OCI-LY7 (cell line): ENCODE measurements at regions not wholly inside any gene's neighbourhood (a gene's known extent, or its start where the extent isn't known, plus 50 kb on each side); places are given as distances from the start of the nearest gene placed in this dataset.

ENCODE experiments used
- BruUV-seq: library from RNA; stranded (reverse); fragments of 400-500 nt; replicated peaks from 2 replicates; lab custom pipeline; 2021; lab: Mats Ljungman, UMichigan
- CTCF ChIA-PET: fragments of 300-600 bp; sonication (Branson Sonifier 250); formaldehyde crosslinking; loops from one replicate; lab custom pipeline; 2022; ENCODE audit warnings: antibody characterized with exemption; ENCODE audit not compliant: unreplicated experiment; lab: Charles Lee
- POLR2A ChIA-PET: fragments of 300-600 bp; sonication (Branson Sonifier 250); formaldehyde crosslinking; loops from one replicate; lab custom pipeline; 2022; ENCODE audit warnings: antibody characterized with exemption; lab: Charles Lee
- DNase-seq: peaks from one replicate; pipeline ENCODE4 v3.0.0-alpha.2; 2015; ENCODE audit warnings: low spot score
- H2AFZ ChIP-seq: fragments of 200-600 bp; sonication (generic), shearing (Covaris generic); 2 replicates; pipeline ENCODE4 v1.6.1; 2014; ENCODE audit warnings: mild to moderate bottlenecking, antibody characterized with exemption, low read length, moderate library complexity
- H3K27ac ChIP-seq: fragments of 200-600 bp; sonication (generic); 2 replicates; pipeline ENCODE4 v1.5.1; 2014; ENCODE audit warnings: mixed run types, low read depth, mild to moderate bottlenecking, moderate library complexity, low read length, inconsistent platforms; ENCODE audit not compliant: poor library complexity, severe bottlenecking
- H3K36me3 ChIP-seq: fragments of 200-600 bp; sonication (generic); 2 replicates; pipeline ENCODE4 v1.6.1; 2014; ENCODE audit warnings: mild to moderate bottlenecking, antibody characterized with exemption, low read length, moderate library complexity, mixed read lengths; ENCODE audit not compliant: insufficient read depth
- H3K4me1 ChIP-seq: fragments of 200-600 bp; sonication (generic); 2 replicates; pipeline ENCODE4 v1.5.1; 2014; ENCODE audit warnings: mild to moderate bottlenecking, low read length; ENCODE audit not compliant: insufficient read depth, poor library complexity, severe bottlenecking
- H3K4me2 ChIP-seq: fragments of 200-600 bp; sonication (generic); 2 replicates; pipeline ENCODE4 v1.6.1; 2014; ENCODE audit warnings: mild to moderate bottlenecking, low read length
- H3K4me3 ChIP-seq: fragments of 200-600 bp; sonication (generic); 2 replicates; pipeline ENCODE4 v1.5.1; 2014; ENCODE audit warnings: mild to moderate bottlenecking, low read depth, low read length; ENCODE audit not compliant: poor library complexity, severe bottlenecking
- H3K79me2 ChIP-seq: fragments of 200-600 bp; sonication (generic); 2 replicates; pipeline ENCODE4 v1.6.1; 2016; ENCODE audit warnings: low read depth, mild to moderate bottlenecking, low read length, moderate library complexity, mixed read lengths; ENCODE audit not compliant: insufficient read depth
- H3K9me2 ChIP-seq: fragments of 200-600 bp; sonication (generic); 2 replicates; pipeline ENCODE4 v1.6.1; 2016; ENCODE audit warnings: mild to moderate bottlenecking, low read length, mixed read lengths; ENCODE audit not compliant: insufficient read depth
- H3K9me3 ChIP-seq: fragments of 200-600 bp; sonication (generic); 2 replicates; pipeline ENCODE4 v1.6.1; 2014; ENCODE audit warnings: mild to moderate bottlenecking, mixed run types, low read length, mixed read lengths
- H4K20me1 ChIP-seq: fragments of 200-600 bp; sonication (generic); 2 replicates; pipeline ENCODE4 v1.6.1; 2014; ENCODE audit warnings: mild to moderate bottlenecking, antibody characterized with exemption, low read length, moderate library complexity, mixed read lengths; ENCODE audit not compliant: insufficient read depth
- EZH2phosphoT487 ChIP-seq: fragments of 200-600 bp; sonication (generic); IDR thresholded peaks from 2 replicates; pipeline ENCODE4 v1.6.1; 2018; ENCODE audit warnings: low read depth, borderline replicate concordance, mild to moderate bottlenecking, mixed run types, antibody characterized with exemption, low read length, moderate library complexity, mixed read lengths
- intact Hi-C: fragments of 100-400 bp; cut with micrococcal nuclease; formaldehyde crosslinking; loops from one replicate; pipeline ENCODE4 v1.10.0; 2022; ENCODE audit not compliant: unreplicated experiment
- TF ChIP-seq, protein P1 (sequence below): fragments of 200-600 bp; sonication (generic); conservative IDR thresholded peaks from 2 replicates; pipeline ENCODE4 v1.5.1; 2014; ENCODE audit warnings: mild to moderate bottlenecking, antibody characterized with exemption, low read length, moderate library complexity, mixed read lengths

DNA sequence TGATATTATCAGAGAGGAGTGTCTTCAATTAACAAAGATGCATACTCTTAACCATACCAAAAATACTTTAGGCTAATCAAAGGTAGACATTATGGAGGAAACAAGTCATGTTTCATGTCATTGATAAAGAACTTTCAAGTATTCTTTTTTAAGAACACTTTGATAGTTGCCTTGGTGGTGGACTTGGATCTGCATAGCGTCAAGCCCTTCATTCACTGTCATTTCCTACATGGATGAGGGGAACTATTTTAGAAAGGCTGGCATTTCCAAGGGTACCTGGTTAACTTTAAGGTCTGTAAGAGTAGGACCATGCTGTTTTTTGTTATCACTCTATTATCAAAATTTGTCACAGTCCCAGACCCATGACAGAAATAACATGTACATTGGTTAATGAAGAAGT, 622.5 kb downstream of the PKHD1 start:
- intact Hi-C loops: no loop called here
- no peak overlapping the region for H3K27ac ChIP-seq
- no peak overlapping the region for H3K4me2 ChIP-seq
- H3K79me2 ChIP-seq: no peaks in the 10 kb centered on the region
- TF ChIP-seq, protein P1, sequence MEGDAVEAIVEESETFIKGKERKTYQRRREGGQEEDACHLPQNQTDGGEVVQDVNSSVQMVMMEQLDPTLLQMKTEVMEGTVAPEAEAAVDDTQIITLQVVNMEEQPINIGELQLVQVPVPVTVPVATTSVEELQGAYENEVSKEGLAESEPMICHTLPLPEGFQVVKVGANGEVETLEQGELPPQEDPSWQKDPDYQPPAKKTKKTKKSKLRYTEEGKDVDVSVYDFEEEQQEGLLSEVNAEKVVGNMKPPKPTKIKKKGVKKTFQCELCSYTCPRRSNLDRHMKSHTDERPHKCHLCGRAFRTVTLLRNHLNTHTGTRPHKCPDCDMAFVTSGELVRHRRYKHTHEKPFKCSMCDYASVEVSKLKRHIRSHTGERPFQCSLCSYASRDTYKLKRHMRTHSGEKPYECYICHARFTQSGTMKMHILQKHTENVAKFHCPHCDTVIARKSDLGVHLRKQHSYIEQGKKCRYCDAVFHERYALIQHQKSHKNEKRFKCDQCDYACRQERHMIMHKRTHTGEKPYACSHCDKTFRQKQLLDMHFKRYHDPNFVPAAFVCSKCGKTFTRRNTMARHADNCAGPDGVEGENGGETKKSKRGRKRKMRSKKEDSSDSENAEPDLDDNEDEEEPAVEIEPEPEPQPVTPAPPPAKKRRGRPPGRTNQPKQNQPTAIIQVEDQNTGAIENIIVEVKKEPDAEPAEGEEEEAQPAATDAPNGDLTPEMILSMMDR: no peak
- TF ChIP-seq EZH2phosphoT487: no peak
- ChIA-PET POLR2A (interaction anchor here (0.9 kb wide), 2 partner anchors 9 to 11 kb away, joined by 3 to 6 read pairs; no protein-coding TSS in a partner anchor), CTCF (no interaction called here)
- no peaks in the 10 kb centered on the region for H4K20me1 ChIP-seq
- no peak for DNase-seq
- H3K36me3 ChIP-seq: no peaks in the 10 kb centered on the region
- H3K4me3 ChIP-seq: no peak overlapping the region
- H3K4me1 ChIP-seq: no peaks in the 10 kb centered on the region
- H2AFZ ChIP-seq: no peak overlapping the region
- no peaks in the 10 kb centered on the region for H3K9me2 ChIP-seq
- no peaks in the 10 kb centered on the region for H3K9me3 ChIP-seq
- no TSS peak for BruUV-seq

DNA sequence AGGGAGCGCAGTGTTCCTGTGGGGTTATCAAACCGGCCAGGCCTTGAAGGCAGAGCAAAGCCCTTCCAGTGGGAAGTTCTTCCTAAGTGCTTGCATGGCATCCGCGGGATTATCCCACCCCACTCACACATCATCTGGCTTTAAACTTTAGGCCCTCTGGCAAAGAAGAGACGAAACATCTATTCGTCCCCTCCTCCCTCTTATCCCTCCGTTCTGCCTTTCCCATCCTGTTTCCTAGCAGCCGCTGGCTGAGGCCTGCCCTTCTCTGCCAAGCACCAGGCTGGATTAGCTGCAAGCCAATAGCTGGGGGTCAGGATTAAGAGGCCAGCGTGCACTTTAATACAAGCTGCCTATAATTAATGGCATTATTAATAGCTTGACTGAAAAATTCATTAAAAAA, 621.0 kb downstream of the PKHD1 start:
- H3K36me3 ChIP-seq: no peaks in the 10 kb centered on the region
- no peak for DNase-seq
- no peak overlapping the region for H3K4me2 ChIP-seq
- no peak overlapping the region for H3K4me3 ChIP-seq
- no peaks in the 10 kb centered on the region for H3K9me2 ChIP-seq
- H3K9me3 ChIP-seq: no peaks in the 10 kb centered on the region
- no peak for TF ChIP-seq EZH2phosphoT487
- TF ChIP-seq, protein P1: no peak
- H4K20me1 ChIP-seq: no peaks in the 10 kb centered on the region
- CTCF ChIA-PET: no interaction called here
- H2AFZ ChIP-seq: no peak overlapping the region
- H3K27ac ChIP-seq: no peak overlapping the region
- H3K79me2 ChIP-seq: no peaks in the 10 kb centered on the region
- no TSS peak for BruUV-seq
- intact Hi-C loops: no loop called here
- no peaks in the 10 kb centered on the region for H3K4me1 ChIP-seq
- POLR2A ChIA-PET: no interaction called here

DNA sequence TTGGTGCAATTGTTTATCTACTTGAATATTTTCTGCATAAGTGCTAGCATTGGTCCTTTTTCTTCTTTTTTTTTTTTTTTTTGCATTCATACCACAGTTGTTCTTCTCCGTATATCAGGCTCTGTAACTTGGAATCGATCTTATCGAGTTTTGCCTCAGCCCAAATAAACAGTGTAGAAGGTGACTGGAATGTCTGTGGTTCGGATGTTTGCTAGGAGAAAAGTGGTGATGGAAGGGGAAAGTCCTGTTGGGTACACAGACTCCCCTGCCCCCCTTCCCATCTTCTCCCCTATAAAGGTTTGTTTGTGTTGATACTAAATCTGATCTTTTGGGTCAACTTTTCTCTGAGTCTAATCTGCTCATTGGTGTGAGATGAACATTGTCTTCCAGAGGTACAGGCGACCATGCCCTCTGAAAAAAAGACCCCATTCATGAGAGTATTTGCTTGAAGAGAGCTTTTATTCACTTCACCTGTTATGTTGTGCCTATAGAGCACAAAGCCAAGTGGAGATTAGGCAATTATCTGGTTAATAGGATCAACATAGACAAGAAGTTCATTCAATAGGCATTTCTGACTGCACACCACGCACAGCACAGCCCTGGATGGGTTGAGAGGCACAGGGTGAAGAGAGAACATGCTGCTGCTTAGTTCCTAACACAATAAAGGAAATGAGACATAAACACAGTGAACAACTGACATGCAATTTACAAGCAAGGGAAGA, 620.0 kb downstream of the PKHD1 start:
- TF ChIP-seq EZH2phosphoT487: no peak
- TF ChIP-seq, protein P1: no peak
- H3K4me1 ChIP-seq: no peaks in the 10 kb centered on the region
- no peaks in the 10 kb centered on the region for H3K9me3 ChIP-seq
- no TSS peak for BruUV-seq
- no peak overlapping the region for H2AFZ ChIP-seq
- H3K27ac ChIP-seq: no peak overlapping the region
- no peak overlapping the region for H3K4me2 ChIP-seq
- no peak overlapping the region for H3K4me3 ChIP-seq
- DNase-seq: no peak
- intact Hi-C loops: no loop called here
- no peaks in the 10 kb centered on the region for H3K36me3 ChIP-seq
- H3K9me2 ChIP-seq: no peaks in the 10 kb centered on the region
- H3K79me2 ChIP-seq: no peaks in the 10 kb centered on the region
- ChIA-PET POLR2A (no interaction called here), CTCF (no interaction called here)
- no peaks in the 10 kb centered on the region for H4K20me1 ChIP-seq
